T-cell (primary cell): ENCODE measurements at regions not wholly inside any gene's neighbourhood (a gene's known extent, or its start where the extent isn't known, plus 50 kb on each side); places are given as distances from the start of the nearest gene placed in this dataset.

Source experiments
- ATAC-seq, 4 experiments: fragments of 200-7000 bp in 3 of 4; fragments of 150-1000 bp in 1 of 4; cut with Tn5 transposase; replicated peaks in 1 of 4; 1 replicate in 3 of 4; 2 replicates in 1 of 4; pipeline ENCODE4 v1.10.0; 2021; ENCODE audit warnings: moderate library complexity in 3 of 4, mild to moderate bottlenecking in 2 of 4, moderate number of reproducible peaks in 1 of 4
- CTCF ChIA-PET, 2 donors: fragments of 300-600 bp; sonication (Branson Sonifier 250); formaldehyde crosslinking; loops; one replicate each; lab custom pipeline; 2022; ENCODE audit warnings: antibody characterized with exemption in 2 of 2; lab: Charles Lee
- POLR2A ChIA-PET, 2 donors: fragments of 300-600 bp; sonication (Branson Sonifier 250); formaldehyde crosslinking; loops; one replicate each; lab custom pipeline; 2022; ENCODE audit warnings: antibody characterized with exemption in 2 of 2; lab: Charles Lee
- DNase-seq, 35 experiments: peaks; one replicate each; pipeline versions ENCODE4 v3.0.0 to v3.0.0-alpha.2; 2013 to 2023
- H3K27ac ChIP-seq: one replicate; pipeline ENCODE4 v1.5.1; 2013; ENCODE audit warnings: low read length
- H3K27me3 ChIP-seq, 2 experiments: replicated peaks in 1 of 2; 1 replicate in 1 of 2; 2 replicates in 1 of 2; pipeline versions ENCODE4 v1.6.1 to v1.7.0; 2013; ENCODE audit warnings: low read length in 1 of 2, mixed read lengths in 1 of 2; ENCODE audit not compliant: control insufficient read depth in 2 of 2, insufficient read depth in 2 of 2; ENCODE audit errors: extremely low read depth in 1 of 2
- H3K36me3 ChIP-seq, 2 donors: 1 replicate in 1 of 2; 2 replicates in 1 of 2; pipeline versions ENCODE4 v1.6.1 to v1.7.0; 2013; ENCODE audit warnings: low read length in 1 of 2; ENCODE audit not compliant: control insufficient read depth in 2 of 2, insufficient read depth in 1 of 2; ENCODE audit errors: extremely low read depth in 1 of 2
- H3K4me1 ChIP-seq, 2 experiments: 1 replicate in 1 of 2; 2 replicates in 1 of 2; pipeline versions ENCODE4 v1.6.1 to v1.7.0; 2013; ENCODE audit warnings: low read length in 2 of 2, mixed read lengths in 1 of 2; ENCODE audit not compliant: insufficient read depth in 2 of 2, control insufficient read depth in 1 of 2; ENCODE audit errors: extremely low read depth in 1 of 2
- H3K4me3 ChIP-seq, 2 donors: 1 replicate in 1 of 2; 2 replicates in 1 of 2; pipeline versions ENCODE4 v1.5.1 to v1.7.0; 2013; ENCODE audit warnings: mild to moderate bottlenecking in 2 of 2, low read length in 1 of 2, moderate library complexity in 1 of 2; ENCODE audit not compliant: control insufficient read depth in 1 of 2; ENCODE audit errors: extremely low read depth in 1 of 2
- H3K9me3 ChIP-seq: 2 replicates; pipeline ENCODE4 v1.7.0; 2013
- H3K27ac Mint-ChIP-seq, 2 donors: one replicate each; pipeline ENCODE4 v1.8.0; 2020 to 2021; ENCODE audit warnings: mild to moderate bottlenecking in 2 of 2, mixed read lengths in 2 of 2
- H3K27me3 Mint-ChIP-seq, 2 donors: one replicate each; pipeline ENCODE4 v1.8.0; 2021 to 2022; ENCODE audit warnings: mixed read lengths in 2 of 2
- H3K36me3 Mint-ChIP-seq: one replicate; pipeline ENCODE4 v1.8.0; 2021; ENCODE audit warnings: mixed read lengths
- H3K4me1 Mint-ChIP-seq, 3 donors: one replicate each; pipeline ENCODE4 v1.8.0; 2020 to 2022; ENCODE audit warnings: mixed read lengths in 3 of 3, mild to moderate bottlenecking in 1 of 3
- H3K4me3 Mint-ChIP-seq, 3 donors: one replicate each; pipeline ENCODE4 v1.8.0; 2020 to 2022; ENCODE audit warnings: mild to moderate bottlenecking in 3 of 3, mixed read lengths in 3 of 3, moderate library complexity in 3 of 3
- H3K9me3 Mint-ChIP-seq, 3 donors: one replicate each; pipeline ENCODE4 v1.8.0; 2020 to 2022; ENCODE audit warnings: mixed read lengths in 3 of 3
- WGBS: methylation state at CpG from one replicate; pipeline ENCODE4 v1.1.5; 2013; ENCODE audit warnings: missing lambda C conversion rate; ENCODE audit not compliant: insufficient coverage; 5-methylcytosine and 5-hydroxymethylcytosine counted together

GRCh38 chr11:112826788-112827187, 134.4 kb upstream of the NCAM1 start:
- no peak overlapping the region for H3K4me3 Mint-ChIP-seq
- Histone ChIP-seq H3K4me1 (no peaks in the 10 kb centered on the region), H3K27ac (no peak overlapping the region), H3K4me3 (no peak overlapping the region), H3K27me3 (peaks cover 2 to 5% of the 10 kb centered on the region in 2 experiments), H3K9me3 (no peaks in the 10 kb centered on the region), H3K36me3 (no peaks in the 10 kb centered on the region)
- no peaks in the 10 kb centered on the region for H3K4me1 Mint-ChIP-seq
- peaks cover 6 to 8% of the 10 kb centered on the region in 2 donors for H3K27me3 Mint-ChIP-seq
- no peak for ATAC-seq
- 100% methylated on average over 1 of the region's 1 CpG for WGBS
- ChIA-PET POLR2A (no interaction called here), CTCF (no interaction called here)
- peaks cover 0 to 6% (median 0%) of the 10 kb centered on the region in 3 donors for H3K9me3 Mint-ChIP-seq
- no peaks in the 10 kb centered on the region for H3K36me3 Mint-ChIP-seq
- DNase-seq: no peak
- H3K27ac Mint-ChIP-seq: no peak overlapping the region

GRCh38 chr11:112828421-112828820, 132.8 kb upstream of the NCAM1 start:
- Mint-ChIP-seq H3K4me1 (no peaks in the 10 kb centered on the region), H3K27me3 (peaks cover 2 to 4% of the 10 kb centered on the region in 2 donors), H3K9me3 (peaks cover 0 to 6% (median 4%) of the 10 kb centered on the region in 3 donors), H3K27ac (no peak overlapping the region), H3K36me3 (no peaks in the 10 kb centered on the region), H3K4me3 (no peak overlapping the region)
- CTCF ChIA-PET: no interaction called here
- ATAC-seq: no peak
- Histone ChIP-seq H3K4me3 (no peak overlapping the region), H3K27ac (no peak overlapping the region), H3K36me3 (no peaks in the 10 kb centered on the region), H3K9me3 (no peaks in the 10 kb centered on the region), H3K27me3 (peaks cover 2 to 6% of the 10 kb centered on the region in 2 experiments), H3K4me1 (no peaks in the 10 kb centered on the region)
- POLR2A ChIA-PET: no interaction called here
- DNase-seq: no peak
- WGBS: 72% methylated on average over 4 of the region's 4 CpGs

- CTCF ChIA-PET: no interaction called here
Measured at GRCh38 chr11:112829971-112830654, 131.1 kb upstream of the NCAM1 start.

GRCh38 chr11:112831041-112831440, 130.2 kb upstream of the NCAM1 start:
- H3K4me3 ChIP-seq: no peak overlapping the region
- ChIA-PET CTCF (no interaction called here), POLR2A (no interaction called here)
- H3K27ac ChIP-seq: no peak overlapping the region
- H3K9me3 Mint-ChIP-seq: peaks cover 0 to 6% (median 4%) of the 10 kb centered on the region in 3 donors
- H3K36me3 ChIP-seq: no peaks in the 10 kb centered on the region
- H3K4me1 ChIP-seq: no peaks in the 10 kb centered on the region
- H3K4me1 Mint-ChIP-seq: no peaks in the 10 kb centered on the region
- H3K27me3 Mint-ChIP-seq: peaks cover 3% of the 10 kb centered on the region in 2 donors
- ATAC-seq (no peak), DNase-seq (no peak)
- no peaks in the 10 kb centered on the region for H3K9me3 ChIP-seq
- no peak overlapping the region for H3K4me3 Mint-ChIP-seq
- no CpG with 5 or more reads among the region's 1 CpG for WGBS
- H3K27ac Mint-ChIP-seq: no peak overlapping the region
- peaks cover 2 to 11% of the 10 kb centered on the region in 2 experiments for H3K27me3 ChIP-seq
- no peaks in the 10 kb centered on the region for H3K36me3 Mint-ChIP-seq

More at GRCh38 chr11:112829971-112830654, 131.1 kb upstream of the NCAM1 start:
- peaks cover 0 to 6% (median 4%) of the 10 kb centered on the region in 3 donors for H3K9me3 Mint-ChIP-seq
- no peaks in the 10 kb centered on the region for H3K36me3 Mint-ChIP-seq
- DNase-seq (no peak), ATAC-seq (no peak)
- POLR2A ChIA-PET: no interaction called here
- no peaks in the 10 kb centered on the region for H3K4me1 Mint-ChIP-seq
- H3K27me3 Mint-ChIP-seq: peaks cover 3% of the 10 kb centered on the region in 2 donors
- Histone ChIP-seq H3K9me3 (no peaks in the 10 kb centered on the region), H3K27ac (no peak overlapping the region), H3K4me1 (no peaks in the 10 kb centered on the region), H3K36me3 (no peaks in the 10 kb centered on the region), H3K27me3 (peaks cover 2 to 11% of the 10 kb centered on the region in 2 experiments), H3K4me3 (no peak overlapping the region)
- H3K27ac Mint-ChIP-seq: no peak overlapping the region
- 78% methylated on average over 3 of the region's 6 CpGs for WGBS
- H3K4me3 Mint-ChIP-seq: no peak overlapping the region

- H3K4me3 ChIP-seq: no peak overlapping the region
- 73% methylated on average over 3 of the region's 3 CpGs for WGBS
- Mint-ChIP-seq H3K9me3 (peaks cover 0 to 6% (median 4%) of the 10 kb centered on the region in 3 donors), H3K4me3 (no peak overlapping the region), H3K27me3 (peaks cover 3% of the 10 kb centered on the region in 2 donors), H3K27ac (no peak overlapping the region), H3K4me1 (no peaks in the 10 kb centered on the region), H3K36me3 (no peaks in the 10 kb centered on the region)
- peaks cover 2 to 11% of the 10 kb centered on the region in 2 experiments for H3K27me3 ChIP-seq
- DNase-seq (no peak), ATAC-seq (no peak)
- H3K9me3 ChIP-seq: no peaks in the 10 kb centered on the region
- no peaks in the 10 kb centered on the region for H3K4me1 ChIP-seq
- ChIA-PET POLR2A (interaction anchor here in 1 of 2 donors (0.7 kb wide), 1 partner anchor 8 kb away, joined by 12 read pairs; no protein-coding TSS in a partner anchor), CTCF (no interaction called here)
- H3K27ac ChIP-seq: no peak overlapping the region
- H3K36me3 ChIP-seq: no peaks in the 10 kb centered on the region
Measured at GRCh38 chr11:112831969-112832766, 129.1 kb upstream of the NCAM1 start.

GRCh38 chr11:112834277-112834755, 126.9 kb upstream of the NCAM1 start:
- Mint-ChIP-seq H3K4me1 (no peaks in the 10 kb centered on the region), H3K36me3 (no peaks in the 10 kb centered on the region), H3K4me3 (no peak overlapping the region), H3K9me3 (peaks cover 0 to 4% (median 0%) of the 10 kb centered on the region in 3 donors), H3K27me3 (peaks cover 3% of the 10 kb centered on the region in 2 donors), H3K27ac (no peak overlapping the region)
- Histone ChIP-seq H3K27ac (no peak overlapping the region), H3K9me3 (no peaks in the 10 kb centered on the region), H3K36me3 (no peaks in the 10 kb centered on the region), H3K4me3 (no peak overlapping the region), H3K4me1 (no peaks in the 10 kb centered on the region), H3K27me3 (peaks cover 0 to 11% of the 10 kb centered on the region in 2 experiments)
- DNase-seq (no peak), ATAC-seq (no peak)
- WGBS: 61% methylated on average over 3 of the region's 5 CpGs
- CTCF ChIA-PET: no interaction called here
- POLR2A ChIA-PET: no interaction called here
